Peyer's patch (tissue), 4 donors: ENCODE measurements at regions not wholly inside any gene's neighbourhood (a gene's known extent, or its start where the extent isn't known, plus 50 kb on each side); places are given as distances from the start of the nearest gene placed in this dataset.

Source experiments
- CTCF ChIP-seq, 6 experiments: fragments of 450-650 bp in 4 of 6; fragments of 200-600 bp in 2 of 6; sonication (generic) in 1 of 6; IDR thresholded peaks; one replicate each; pipeline ENCODE4 v1.5.1; 2017 to 2019; ENCODE audit warnings: antibody characterized with exemption in 6 of 6, mild to moderate bottlenecking in 3 of 6, moderate library complexity in 1 of 6
- POLR2A ChIP-seq, 2 donors: fragments of 450-650 bp; IDR thresholded peaks; one replicate each; pipeline ENCODE4 v1.5.1; 2017; ENCODE audit warnings: antibody characterized with exemption in 2 of 2, mild to moderate bottlenecking in 2 of 2, moderate library complexity in 2 of 2

DNA sequence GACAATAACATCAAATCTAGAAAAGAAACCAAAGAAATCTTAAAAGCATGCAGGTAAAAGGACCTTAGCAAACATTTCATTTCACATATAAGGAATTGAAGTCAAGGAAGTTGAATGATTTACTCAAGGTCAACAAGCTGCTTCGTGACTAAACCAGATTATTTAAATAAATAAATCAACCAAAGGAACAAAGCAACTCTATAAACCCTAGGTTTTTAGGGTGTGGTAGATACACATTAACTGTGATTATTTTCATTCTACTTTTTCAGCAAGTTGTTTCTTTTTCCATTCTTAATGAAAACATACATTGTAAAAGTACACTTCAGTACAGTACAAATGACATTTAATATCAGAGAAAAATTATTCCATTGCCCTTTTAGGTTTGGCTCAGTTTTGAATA, 382.0 kb upstream of the STEAP1 start:
- no peak for TF ChIP-seq CTCF (IDR thresholded peaks at IDR 0.05)
- TF ChIP-seq POLR2A (IDR thresholded peaks at IDR 0.05), result no peak
